Right forelimb (tissue), 1 donor: ENCODE measurements at regions not wholly inside any gene's neighbourhood (a gene's known extent, or its start where the extent isn't known, plus 50 kb on each side); places are given as distances from the start of the nearest gene placed in this dataset.
"Not testable (repeated sequence)": the region's sequence is repeated elsewhere in the genome, so short reads cannot be mapped to it uniquely, and the experiment has no call there.

Source experiments
- DNase-seq: peaks from one replicate; pipeline ENCODE4 v3.0.0-alpha.2; 2018

GRCh38 chr3:87792534-87793336 lies 266.1 kb downstream of the CGGBP1 start, which contains the start of gene HTR1F:
Gene HTR1F, plus strand, starts transcription at chr3:87792706.
- peak; percentile 46 for DNase-seq

GRCh38 chr3:87792198-87792533 lies 266.6 kb downstream of the CGGBP1 start:
- DNase-seq = no peak

GRCh38 chr3:87791248-87792027 lies 267.4 kb downstream of the CGGBP1 start:
- no peak for DNase-seq

GRCh38 chr3:87789049-87789448 lies 269.8 kb downstream of the CGGBP1 start:
- DNase-seq = not testable (repeated sequence)

- no peak for DNase-seq
Observed at GRCh38 chr3:87788516-87788915, 270.3 kb downstream of the CGGBP1 start.

GRCh38 chr3:87780811-87781210 lies 278.0 kb downstream of the CGGBP1 start:
- DNase-seq = no peak

GRCh38 chr3:87778876-87779275 lies 279.9 kb downstream of the CGGBP1 start:
- no peak for DNase-seq

- DNase-seq = no peak
Observed at GRCh38 chr3:87771337-87772192, 287.2 kb downstream of the CGGBP1 start.

GRCh38 chr3:87766721-87767120 lies 292.1 kb downstream of the CGGBP1 start:
- no peak for DNase-seq

- DNase-seq = no peak
Observed at GRCh38 chr3:87765256-87765655, 293.5 kb downstream of the CGGBP1 start.

- DNase-seq = no peak
Observed at GRCh38 chr3:87761795-87762194, 297.0 kb downstream of the CGGBP1 start.

GRCh38 chr3:87761341-87761740 lies 297.5 kb downstream of the CGGBP1 start:
- no peak for DNase-seq

- no peak for DNase-seq
Observed at GRCh38 chr3:87756616-87757015, 302.2 kb downstream of the CGGBP1 start.

- no peak for DNase-seq
Observed at GRCh38 chr3:87755852-87756251, 303.0 kb downstream of the CGGBP1 start.

- no peak for DNase-seq
Observed at GRCh38 chr3:87742250-87742649, 316.6 kb downstream of the CGGBP1 start.

- DNase-seq = not testable (repeated sequence)
Observed at GRCh38 chr3:87740894-87741293, 317.9 kb downstream of the CGGBP1 start.

GRCh38 chr3:87737817-87738216 lies 321.0 kb downstream of the CGGBP1 start:
- DNase-seq = not testable (repeated sequence)

- DNase-seq = no peak
Observed at GRCh38 chr3:87733671-87734367, 325.0 kb downstream of the CGGBP1 start.

- DNase-seq = no peak
Observed at GRCh38 chr3:87732294-87732693, 326.5 kb downstream of the CGGBP1 start.

- no peak for DNase-seq
Observed at GRCh38 chr3:87727783-87728182, 331.0 kb downstream of the CGGBP1 start.

GRCh38 chr3:87719060-87719459 lies 339.7 kb downstream of the CGGBP1 start:
- DNase-seq = no peak

GRCh38 chr3:87710511-87710910 lies 348.3 kb downstream of the CGGBP1 start:
- DNase-seq = no peak

- DNase-seq = no peak
Observed at GRCh38 chr3:87710028-87710427, 348.8 kb downstream of the CGGBP1 start.
